Activated naive CD8-positive, alpha-beta T cell treated with anti-CD3 and anti-CD28 coated beads, Interleukin-2, amount 50 U/mL, for 24 hours (primary cell): ENCODE measurements at regions not wholly inside any gene's neighbourhood (a gene's known extent, or its start where the extent isn't known, plus 50 kb on each side); places are given as distances from the start of the nearest gene placed in this dataset.

ENCODE experiments used
- ATAC-seq: fragments of 150-1000 bp; cut with Tn5 transposase; one replicate; pipeline ENCODE4 v1.10.0; 2021
- DNase-seq: peaks from one replicate; pipeline ENCODE4 v3.0.0; 2021
- H3K27ac Mint-ChIP-seq: one replicate; pipeline ENCODE4 v1.8.0; 2021; ENCODE audit warnings: mild to moderate bottlenecking, mixed read lengths
- H3K27me3 Mint-ChIP-seq: one replicate; pipeline ENCODE4 v1.8.0; 2021; ENCODE audit warnings: mixed read lengths
- H3K36me3 Mint-ChIP-seq: one replicate; pipeline ENCODE4 v1.8.0; 2021; ENCODE audit warnings: low read depth, mixed read lengths
- H3K4me1 Mint-ChIP-seq: one replicate; pipeline ENCODE4 v1.8.0; 2021; ENCODE audit warnings: mixed read lengths
- H3K4me3 Mint-ChIP-seq: one replicate; pipeline ENCODE4 v1.8.0; 2021; ENCODE audit warnings: mild to moderate bottlenecking, moderate library complexity, mixed read lengths
- H3K9me3 Mint-ChIP-seq: one replicate; pipeline ENCODE4 v1.8.0; 2021; ENCODE audit warnings: mixed read lengths

- ATAC-seq (no peak), DNase-seq (no peak)
- Mint-ChIP-seq H3K9me3 (peaks cover 4% of the 10 kb centered on the region), H3K36me3 (peaks cover 1% of the 10 kb centered on the region), H3K4me1 (no peaks in the 10 kb centered on the region), H3K27me3 (no peaks in the 10 kb centered on the region), H3K27ac (no peak overlapping the region), H3K4me3 (no peak overlapping the region)
These were observed 53.5 kb upstream of the CHODL start for GRCh38 chr21:18191139-18191538.

- Mint-ChIP-seq H3K9me3 (peaks cover 4% of the 10 kb centered on the region), H3K36me3 (no peaks in the 10 kb centered on the region), H3K27ac (no peak overlapping the region), H3K4me1 (no peaks in the 10 kb centered on the region), H3K4me3 (no peak overlapping the region), H3K27me3 (peaks cover 2% of the 10 kb centered on the region)
- ATAC-seq (no peak), DNase-seq (no peak)
These were observed 66.1 kb upstream of the CHODL start for GRCh38 chr21:18178509-18178908.

GRCh38 chr21:18174370-18174769 is 70.3 kb upstream of the CHODL start:
- H3K9me3 Mint-ChIP-seq = peaks cover 7% of the 10 kb centered on the region
- no peak overlapping the region for H3K4me3 Mint-ChIP-seq
- DNase-seq = no peak
- peaks cover 2% of the 10 kb centered on the region for H3K27me3 Mint-ChIP-seq
- no peaks in the 10 kb centered on the region for H3K4me1 Mint-ChIP-seq
- no peak overlapping the region for H3K27ac Mint-ChIP-seq
- peaks cover 1% of the 10 kb centered on the region for H3K36me3 Mint-ChIP-seq
- ATAC-seq = no peak

- Mint-ChIP-seq H3K9me3 (peaks cover 7% of the 10 kb centered on the region), H3K27ac (no peak overlapping the region), H3K27me3 (no peaks in the 10 kb centered on the region), H3K36me3 (peaks cover 1% of the 10 kb centered on the region), H3K4me3 (no peak overlapping the region), H3K4me1 (no peaks in the 10 kb centered on the region)
- no peak for ATAC-seq
- DNase-seq = no peak
These were observed 73.8 kb upstream of the CHODL start for GRCh38 chr21:18170829-18171228.

- Mint-ChIP-seq H3K27me3 (no peaks in the 10 kb centered on the region), H3K4me3 (no peak overlapping the region), H3K4me1 (no peaks in the 10 kb centered on the region), H3K9me3 (peaks cover 7% of the 10 kb centered on the region), H3K27ac (no peak overlapping the region), H3K36me3 (peaks cover 1% of the 10 kb centered on the region)
- ATAC-seq (no peak), DNase-seq (no peak)
These were observed 74.4 kb upstream of the CHODL start for GRCh38 chr21:18170221-18170620.

- no peaks in the 10 kb centered on the region for H3K4me1 Mint-ChIP-seq
- H3K27ac Mint-ChIP-seq = no peak overlapping the region
- peaks cover 7% of the 10 kb centered on the region for H3K9me3 Mint-ChIP-seq
These were observed 76.5 kb upstream of the CHODL start for GRCh38 chr21:18168108-18168507.

GRCh38 chr21:18164933-18165332 is 79.7 kb upstream of the CHODL start:
- no peaks in the 10 kb centered on the region for H3K36me3 Mint-ChIP-seq
- H3K4me1 Mint-ChIP-seq = no peaks in the 10 kb centered on the region
- peaks cover 3% of the 10 kb centered on the region for H3K9me3 Mint-ChIP-seq
- no peak overlapping the region for H3K4me3 Mint-ChIP-seq
- H3K27ac Mint-ChIP-seq = no peak overlapping the region
- DNase-seq (no peak), ATAC-seq (no peak)
- H3K27me3 Mint-ChIP-seq = no peaks in the 10 kb centered on the region

More at GRCh38 chr21:18168108-18168507, 76.5 kb upstream of the CHODL start:
- H3K36me3 Mint-ChIP-seq = peaks cover 1% of the 10 kb centered on the region
- ATAC-seq (no peak), DNase-seq (no peak)
- H3K27me3 Mint-ChIP-seq = no peaks in the 10 kb centered on the region
- no peak overlapping the region for H3K4me3 Mint-ChIP-seq

- no peak overlapping the region for H3K4me3 Mint-ChIP-seq
- H3K27ac Mint-ChIP-seq = no peak overlapping the region
- H3K4me1 Mint-ChIP-seq = no peaks in the 10 kb centered on the region
- DNase-seq (no peak), ATAC-seq (no peak)
- no peaks in the 10 kb centered on the region for H3K9me3 Mint-ChIP-seq
- H3K27me3 Mint-ChIP-seq = no peaks in the 10 kb centered on the region
- no peaks in the 10 kb centered on the region for H3K36me3 Mint-ChIP-seq
These were observed 80.2 kb upstream of the CHODL start for GRCh38 chr21:18164483-18164882.

- Mint-ChIP-seq H3K27ac (no peak overlapping the region), H3K36me3 (no peaks in the 10 kb centered on the region), H3K27me3 (no peaks in the 10 kb centered on the region), H3K9me3 (no peaks in the 10 kb centered on the region), H3K4me1 (no peaks in the 10 kb centered on the region), H3K4me3 (no peak overlapping the region)
- ATAC-seq = no peak
- DNase-seq = no peak
These were observed 80.7 kb upstream of the CHODL start for GRCh38 chr21:18163956-18164355.

GRCh38 chr21:18161841-18162240 is 82.8 kb upstream of the CHODL start:
- Mint-ChIP-seq H3K27me3 (no peaks in the 10 kb centered on the region), H3K9me3 (no peaks in the 10 kb centered on the region), H3K4me3 (no peak overlapping the region), H3K27ac (no peak overlapping the region), H3K36me3 (no peaks in the 10 kb centered on the region), H3K4me1 (no peaks in the 10 kb centered on the region)
- ATAC-seq (no peak), DNase-seq (no peak)

- peaks cover 17% of the 10 kb centered on the region for H3K4me1 Mint-ChIP-seq
- H3K27me3 Mint-ChIP-seq = no peaks in the 10 kb centered on the region
- no peak overlapping the region for H3K4me3 Mint-ChIP-seq
- H3K36me3 Mint-ChIP-seq = no peaks in the 10 kb centered on the region
- no peak overlapping the region for H3K27ac Mint-ChIP-seq
- no peaks in the 10 kb centered on the region for H3K9me3 Mint-ChIP-seq
- DNase-seq (no peak), ATAC-seq (no peak)
These were observed 87.2 kb upstream of the CHODL start for GRCh38 chr21:18157406-18157805.

- Mint-ChIP-seq H3K27me3 (no peaks in the 10 kb centered on the region), H3K9me3 (no peaks in the 10 kb centered on the region), H3K36me3 (no peaks in the 10 kb centered on the region), H3K4me3 (no peak overlapping the region), H3K4me1 (peaks cover 17% of the 10 kb centered on the region), H3K27ac (no peak overlapping the region)
- no peak for ATAC-seq
- no peak for DNase-seq
These were observed 89.0 kb upstream of the CHODL start for GRCh38 chr21:18155508-18156193.

- Mint-ChIP-seq H3K27ac (no peak overlapping the region), H3K9me3 (no peaks in the 10 kb centered on the region), H3K4me1 (peaks cover 17% of the 10 kb centered on the region), H3K4me3 (no peak overlapping the region), H3K27me3 (no peaks in the 10 kb centered on the region), H3K36me3 (no peaks in the 10 kb centered on the region)
- ATAC-seq (no peak), DNase-seq (no peak)
These were observed 91.6 kb upstream of the CHODL start for GRCh38 chr21:18153063-18153462.

- no peak overlapping the region for H3K27ac Mint-ChIP-seq
- peaks cover 17% of the 10 kb centered on the region for H3K4me1 Mint-ChIP-seq
- no peaks in the 10 kb centered on the region for H3K9me3 Mint-ChIP-seq
- ATAC-seq (no peak), DNase-seq (no peak)
- no peaks in the 10 kb centered on the region for H3K27me3 Mint-ChIP-seq
- H3K36me3 Mint-ChIP-seq = no peaks in the 10 kb centered on the region
- no peak overlapping the region for H3K4me3 Mint-ChIP-seq
These were observed 92.3 kb upstream of the CHODL start for GRCh38 chr21:18152371-18152770.

GRCh38 chr21:18151046-18151445 is 93.6 kb upstream of the CHODL start:
- H3K27me3 Mint-ChIP-seq = no peaks in the 10 kb centered on the region
- H3K4me3 Mint-ChIP-seq = no peak overlapping the region
- ATAC-seq (no peak), DNase-seq (no peak)
- H3K9me3 Mint-ChIP-seq = no peaks in the 10 kb centered on the region
- peaks cover 15% of the 10 kb centered on the region for H3K4me1 Mint-ChIP-seq
- no peak overlapping the region for H3K27ac Mint-ChIP-seq
- H3K36me3 Mint-ChIP-seq = no peaks in the 10 kb centered on the region

GRCh38 chr21:18148401-18148800 is 96.2 kb upstream of the CHODL start:
- no peak overlapping the region for H3K4me3 Mint-ChIP-seq
- ATAC-seq (no peak), DNase-seq (no peak)
- H3K27ac Mint-ChIP-seq = no peak overlapping the region
- H3K27me3 Mint-ChIP-seq = no peaks in the 10 kb centered on the region
- no peaks in the 10 kb centered on the region for H3K4me1 Mint-ChIP-seq
- no peaks in the 10 kb centered on the region for H3K36me3 Mint-ChIP-seq
- no peaks in the 10 kb centered on the region for H3K9me3 Mint-ChIP-seq
